Stimulated activated CD8-positive, alpha-beta memory T cell treated with anti-CD3 and anti-CD28 coated beads, Interleukin-7, amount 100 ng/mL, for 48 hours (primary cell): ENCODE measurements at regions not wholly inside any gene's neighbourhood (a gene's known extent, or its start where the extent isn't known, plus 50 kb on each side); places are given as distances from the start of the nearest gene placed in this dataset.

Experiments used
- DNase-seq, 2 donors: peaks; one replicate each; pipeline ENCODE4 v3.0.0-alpha.2; 2020; ENCODE audit warnings: low read depth in 1 of 2; ENCODE audit errors: extremely low read depth in 1 of 2

GRCh38 chr15:97141871-97142270, 811.4 kb downstream of the NR2F2 start:
- no peak for DNase-seq

GRCh38 chr15:97143592-97144376, 813.3 kb downstream of the NR2F2 start:
- DNase-seq: no peak

GRCh38 chr15:97144377-97144711, 813.8 kb downstream of the NR2F2 start:
- no peak for DNase-seq

GRCh38 chr15:97146929-97147870, 813.3 kb upstream of the ARRDC4 start:
- no peak for DNase-seq

- DNase-seq: no peak
Measured at GRCh38 chr15:97153356-97153965, 807.0 kb upstream of the ARRDC4 start.

- no peak for DNase-seq
Measured at GRCh38 chr15:97156739-97157265, 803.7 kb upstream of the ARRDC4 start.

GRCh38 chr15:97162805-97163495, 797.6 kb upstream of the ARRDC4 start:
- DNase-seq: no peak

- DNase-seq: no peak
Measured at GRCh38 chr15:97165205-97165604, 795.3 kb upstream of the ARRDC4 start.

- DNase-seq: no peak
Measured at GRCh38 chr15:97168704-97169475, 791.6 kb upstream of the ARRDC4 start.

- DNase-seq: no peak
Measured at GRCh38 chr15:97171556-97171955, 788.9 kb upstream of the ARRDC4 start.

- DNase-seq: no peak
Measured at GRCh38 chr15:97174886-97175540, 785.5 kb upstream of the ARRDC4 start.

GRCh38 chr15:97177151-97177577, 783.3 kb upstream of the ARRDC4 start:
- no peak for DNase-seq

GRCh38 chr15:97182581-97182980, 777.9 kb upstream of the ARRDC4 start:
- no peak for DNase-seq

- no peak for DNase-seq
Measured at GRCh38 chr15:97189162-97189780, 771.2 kb upstream of the ARRDC4 start.

- DNase-seq: no peak
Measured at GRCh38 chr15:97194750-97195149, 765.8 kb upstream of the ARRDC4 start.

GRCh38 chr15:97196048-97197014, 764.2 kb upstream of the ARRDC4 start:
- no peak for DNase-seq

- DNase-seq: no peak
Measured at GRCh38 chr15:97199393-97200051, 761.0 kb upstream of the ARRDC4 start.
